Smooth muscle cell (in vitro differentiated cells): ENCODE measurements at regions not wholly inside any gene's neighbourhood (a gene's known extent, or its start where the extent isn't known, plus 50 kb on each side); places are given as distances from the start of the nearest gene placed in this dataset.

Experiments
- DNase-seq: peaks from one replicate; lab custom pipeline; 2025; ENCODE audit not compliant: unreplicated experiment; lab: John Stamatoyannopoulos, UW
- H2AFZ ChIP-seq: fragments of 200-600 bp; sonication (generic); 2 replicates; pipeline ENCODE4 v1.6.0; 2016; ENCODE audit warnings: antibody characterized with exemption, low read depth, mild to moderate bottlenecking
- H3F3A ChIP-seq: fragments of 200-600 bp; sonication (generic); 2 replicates; pipeline ENCODE4 v1.6.0; 2017; ENCODE audit warnings: antibody characterized with exemption, low read depth
- H3K27ac ChIP-seq: fragments of 200-600 bp; sonication (generic); 2 replicates; pipeline ENCODE4 v1.5.1; 2016; ENCODE audit warnings: low read depth, mild to moderate bottlenecking
- H3K27me3 ChIP-seq: fragments of 200-600 bp; sonication (generic); 2 replicates; pipeline ENCODE4 v1.6.1; 2016; ENCODE audit warnings: low read depth, mild to moderate bottlenecking
- H3K36me3 ChIP-seq: fragments of 200-600 bp; sonication (generic); 2 replicates; pipeline ENCODE4 v1.5.1; 2016; ENCODE audit warnings: low read depth
- H3K4me1 ChIP-seq: fragments of 200-600 bp; sonication (generic); 2 replicates; pipeline ENCODE4 v1.5.1; 2016; ENCODE audit warnings: low read depth
- H3K4me2 ChIP-seq: fragments of 200-600 bp; sonication (generic); 2 replicates; pipeline ENCODE4 v1.6.0; 2016; ENCODE audit warnings: mild to moderate bottlenecking
- H3K4me3 ChIP-seq: fragments of 200-600 bp; sonication (generic); 2 replicates; pipeline ENCODE4 v1.5.1; 2016; ENCODE audit warnings: mild to moderate bottlenecking
- H3K79me2 ChIP-seq: fragments of 200-600 bp; sonication (generic); 2 replicates; pipeline ENCODE4 v1.6.0; 2016; ENCODE audit warnings: low read depth, mild to moderate bottlenecking
- H3K9ac ChIP-seq: fragments of 200-600 bp; sonication (generic); 2 replicates; pipeline ENCODE4 v1.6.0; 2016; ENCODE audit warnings: low read depth
- H3K9me3 ChIP-seq: fragments of 200-600 bp; sonication (generic); replicated peaks from 2 replicates; pipeline ENCODE4 v1.5.1; 2016; ENCODE audit warnings: low read depth
- H4K20me1 ChIP-seq: fragments of 200-600 bp; sonication (generic); 2 replicates; pipeline ENCODE4 v1.6.0; 2016; ENCODE audit warnings: low read depth
- WGBS: methylation state at CpG from one replicate; pipeline ENCODE4 v1.1.7; 2016; ENCODE audit warnings: low lambda C conversion rate; 5-methylcytosine and 5-hydroxymethylcytosine counted together
- TF ChIP-seq, protein P1 (sequence below): fragments of 200-600 bp; sonication (generic); IDR thresholded peaks from 2 replicates; pipeline ENCODE4 v1.5.1; 2017; ENCODE audit warnings: borderline replicate concordance, mild to moderate bottlenecking, antibody characterized with exemption; ENCODE audit not compliant: insufficient read depth, poor library complexity, severe bottlenecking

DNA sequence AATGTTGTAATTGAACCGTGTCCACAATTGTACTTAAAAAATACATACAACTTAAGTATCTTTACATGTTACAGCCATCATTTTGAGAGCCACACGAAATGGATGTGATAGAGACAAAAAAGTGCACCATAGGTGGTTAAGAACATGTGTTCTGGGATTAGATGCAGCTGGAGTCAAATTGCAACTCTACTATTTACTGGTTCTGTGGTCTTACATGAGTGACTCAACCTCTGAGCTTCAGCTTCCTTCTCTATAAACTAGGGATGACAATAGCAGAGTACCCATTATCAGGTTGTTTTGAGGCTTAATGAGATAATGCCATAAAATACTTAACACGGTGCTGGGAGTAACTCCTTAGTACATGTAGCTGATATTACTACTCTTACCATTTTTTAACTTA is 130.4 kb downstream of the IDS start:
- WGBS = 50% methylated on average over 3 of the region's 3 CpGs
- Histone ChIP-seq H3K4me2 (no peak overlapping the region), H3K4me3 (no peak overlapping the region), H2AFZ (no peak overlapping the region), H3K79me2 (no peaks in the 10 kb centered on the region), H3F3A (no peaks in the 10 kb centered on the region), H3K27ac (no peak overlapping the region), H3K9me3 (no peaks in the 10 kb centered on the region), H3K36me3 (no peaks in the 10 kb centered on the region), H3K4me1 (no peaks in the 10 kb centered on the region), H3K27me3 (no peaks in the 10 kb centered on the region), H4K20me1 (no peaks in the 10 kb centered on the region), H3K9ac (no peak overlapping the region)
- TF ChIP-seq, protein P1, sequence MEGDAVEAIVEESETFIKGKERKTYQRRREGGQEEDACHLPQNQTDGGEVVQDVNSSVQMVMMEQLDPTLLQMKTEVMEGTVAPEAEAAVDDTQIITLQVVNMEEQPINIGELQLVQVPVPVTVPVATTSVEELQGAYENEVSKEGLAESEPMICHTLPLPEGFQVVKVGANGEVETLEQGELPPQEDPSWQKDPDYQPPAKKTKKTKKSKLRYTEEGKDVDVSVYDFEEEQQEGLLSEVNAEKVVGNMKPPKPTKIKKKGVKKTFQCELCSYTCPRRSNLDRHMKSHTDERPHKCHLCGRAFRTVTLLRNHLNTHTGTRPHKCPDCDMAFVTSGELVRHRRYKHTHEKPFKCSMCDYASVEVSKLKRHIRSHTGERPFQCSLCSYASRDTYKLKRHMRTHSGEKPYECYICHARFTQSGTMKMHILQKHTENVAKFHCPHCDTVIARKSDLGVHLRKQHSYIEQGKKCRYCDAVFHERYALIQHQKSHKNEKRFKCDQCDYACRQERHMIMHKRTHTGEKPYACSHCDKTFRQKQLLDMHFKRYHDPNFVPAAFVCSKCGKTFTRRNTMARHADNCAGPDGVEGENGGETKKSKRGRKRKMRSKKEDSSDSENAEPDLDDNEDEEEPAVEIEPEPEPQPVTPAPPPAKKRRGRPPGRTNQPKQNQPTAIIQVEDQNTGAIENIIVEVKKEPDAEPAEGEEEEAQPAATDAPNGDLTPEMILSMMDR = no peak
- no peak for DNase-seq

DNA sequence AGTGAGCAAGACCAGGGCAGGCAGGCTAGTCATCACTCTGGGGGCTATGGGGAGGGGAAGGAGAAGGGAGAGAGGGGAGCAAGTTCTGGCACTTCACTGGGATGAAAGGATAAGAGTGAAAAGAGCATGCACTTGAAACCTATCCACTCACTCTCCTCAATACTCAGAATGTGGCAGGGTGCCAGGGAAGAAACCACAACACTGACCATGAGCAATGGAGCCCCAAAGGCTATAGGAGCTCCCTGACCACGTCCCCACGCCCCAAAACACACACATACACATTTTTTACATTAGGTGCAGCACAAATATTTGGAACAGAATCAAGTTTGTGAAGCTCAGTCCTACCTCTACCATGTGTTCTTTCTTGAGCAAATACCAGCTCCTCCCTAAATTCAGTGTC is 132.2 kb downstream of the IDS start:
- TF ChIP-seq, protein P1 = no peak
- Histone ChIP-seq H3K4me1 (no peaks in the 10 kb centered on the region), H2AFZ (no peak overlapping the region), H3K4me2 (no peak overlapping the region), H3K4me3 (no peak overlapping the region), H3K36me3 (no peaks in the 10 kb centered on the region), H3K27me3 (no peaks in the 10 kb centered on the region), H3K79me2 (no peaks in the 10 kb centered on the region), H3F3A (no peaks in the 10 kb centered on the region), H3K27ac (no peak overlapping the region), H4K20me1 (no peaks in the 10 kb centered on the region), H3K9me3 (no peaks in the 10 kb centered on the region), H3K9ac (no peak overlapping the region)
- DNase-seq = no peak
- WGBS = 58% methylated on average over 2 of the region's 2 CpGs

DNA sequence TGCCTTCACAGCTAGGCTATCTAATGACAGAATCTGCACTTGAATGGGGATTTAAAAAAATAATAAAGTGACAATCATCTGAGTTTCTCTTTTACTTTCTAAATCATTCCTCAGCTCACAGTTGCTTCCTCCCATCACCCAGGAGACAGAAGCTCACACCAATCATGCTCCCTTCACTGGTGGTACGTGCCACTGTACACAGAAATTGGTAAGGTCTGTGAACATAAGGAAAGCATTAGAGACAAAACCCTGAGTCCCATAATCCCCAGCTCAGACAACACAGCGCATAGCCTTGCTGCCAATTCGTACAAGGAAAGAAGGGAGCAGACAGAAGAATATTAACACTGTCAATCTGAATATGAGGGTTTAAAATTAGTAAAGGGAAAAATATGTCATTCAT is 133.1 kb downstream of the IDS start:
- Histone ChIP-seq H3K4me2 (peak overlapping the region; percentile 27), H3K9ac (no peak overlapping the region), H3K27ac (peak overlapping the region; percentile 42), H3K9me3 (no peaks in the 10 kb centered on the region), H3K4me1 (no peaks in the 10 kb centered on the region), H3K27me3 (no peaks in the 10 kb centered on the region), H3K36me3 (no peaks in the 10 kb centered on the region), H2AFZ (no peak overlapping the region), H3K79me2 (no peaks in the 10 kb centered on the region), H3F3A (no peaks in the 10 kb centered on the region), H3K4me3 (no peak overlapping the region), H4K20me1 (no peaks in the 10 kb centered on the region)
- TF ChIP-seq, protein P1 = no peak
- 47% methylated on average over 3 of the region's 3 CpGs for WGBS
- DNase-seq = no peak

- no peaks in the 10 kb centered on the region for H3K27me3 ChIP-seq
- H3K79me2 ChIP-seq = no peaks in the 10 kb centered on the region
- 56% methylated on average over 6 of the region's 6 CpGs for WGBS
- H3K9ac ChIP-seq = no peak overlapping the region
- H2AFZ ChIP-seq = no peak overlapping the region
- H4K20me1 ChIP-seq = no peaks in the 10 kb centered on the region
- no peaks in the 10 kb centered on the region for H3K4me1 ChIP-seq
- TF ChIP-seq, protein P1 = no peak
- H3K9me3 ChIP-seq = no peaks in the 10 kb centered on the region
- no peaks in the 10 kb centered on the region for H3F3A ChIP-seq
- no peak for DNase-seq
- H3K27ac ChIP-seq = no peak overlapping the region
- no peaks in the 10 kb centered on the region for H3K36me3 ChIP-seq
- no peak overlapping the region for H3K4me2 ChIP-seq
- no peak overlapping the region for H3K4me3 ChIP-seq
Observed at GRCh38 chrX:149370097-149370496, 135.0 kb downstream of the IDS start.
